GM19438 (cell line): ENCODE measurements at regions not wholly inside any gene's neighbourhood (a gene's known extent, or its start where the extent isn't known, plus 50 kb on each side); places are given as distances from the start of the nearest gene placed in this dataset.

Source experiments
- ATAC-seq: cut with Tn5 transposase; IDR thresholded peaks from one replicate; pipeline ENCODE4 v1.9.1; 2021; ENCODE audit warnings: low read depth; ENCODE audit not compliant: unreplicated experiment

DNA sequence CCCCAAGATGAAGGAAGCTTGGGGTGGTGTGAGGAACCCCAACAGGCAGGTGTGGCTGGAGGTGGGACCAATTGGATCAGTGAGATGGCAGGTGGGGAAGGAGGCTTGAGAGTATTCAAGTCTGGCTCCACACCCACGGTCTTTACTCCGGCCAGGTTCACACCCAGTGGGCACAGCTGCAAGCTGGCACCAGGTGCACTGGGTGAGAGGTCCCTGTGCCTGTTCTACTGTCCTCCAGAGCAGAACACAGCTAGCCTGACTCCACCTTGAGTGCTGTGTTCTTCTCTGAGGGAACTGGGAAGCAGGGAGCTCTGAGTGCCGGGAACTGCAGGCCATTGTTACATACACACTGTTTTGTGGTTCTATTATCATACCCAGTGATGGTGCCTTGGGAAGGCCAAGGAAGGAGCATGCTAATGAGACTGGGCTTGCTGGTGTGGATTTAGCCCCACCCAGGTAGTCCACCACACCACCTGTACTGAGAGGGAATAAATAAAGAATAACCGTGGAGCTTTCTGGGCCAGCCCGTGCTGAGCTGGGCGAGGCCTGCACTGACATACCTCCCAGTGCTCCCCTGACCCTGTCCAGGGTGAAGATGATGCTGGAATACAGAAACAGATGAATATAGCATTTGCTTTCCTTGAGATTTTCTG lies 93.4 kb downstream of the ABHD5 start:
- no peak for ATAC-seq

DNA sequence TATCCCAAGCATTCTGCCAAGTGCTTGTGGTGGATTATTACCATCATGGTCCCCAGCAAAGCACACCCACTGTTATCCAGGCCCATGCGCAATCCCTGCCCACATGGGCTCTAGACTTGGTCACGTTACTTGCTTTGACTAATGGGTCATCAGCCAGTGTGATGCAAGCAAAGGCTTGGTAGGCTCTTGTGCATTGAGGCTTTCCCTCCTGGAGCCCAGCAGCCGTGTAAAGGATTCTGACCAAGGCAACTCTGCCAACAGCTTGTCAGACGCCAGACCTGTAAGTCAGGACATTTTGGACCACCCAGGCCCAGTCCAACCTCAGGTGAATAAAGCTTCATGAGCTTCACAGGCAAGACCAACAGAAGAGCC lies 93.9 kb downstream of the ABHD5 start:
- ATAC-seq = no peak

DNA sequence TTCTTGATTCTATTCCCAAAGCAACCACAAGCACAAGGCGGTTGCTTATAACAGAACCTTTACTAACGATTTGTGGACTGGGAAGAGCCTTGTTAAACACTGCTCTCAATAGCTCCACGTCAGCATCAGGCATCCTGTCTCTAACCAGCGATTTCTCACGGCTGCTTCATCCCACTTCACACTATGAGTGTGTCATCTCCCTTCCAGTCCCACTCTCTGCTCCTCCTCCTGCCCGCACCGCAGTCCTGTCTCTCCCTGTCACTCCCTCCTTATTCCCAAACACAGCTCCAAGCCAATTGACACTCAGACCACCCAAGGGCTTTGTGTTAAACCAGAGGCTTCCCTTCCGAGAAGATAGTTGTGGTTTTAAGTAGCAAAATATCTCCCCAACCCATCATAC lies 94.8 kb downstream of the ABHD5 start:
- ATAC-seq = no peak

DNA sequence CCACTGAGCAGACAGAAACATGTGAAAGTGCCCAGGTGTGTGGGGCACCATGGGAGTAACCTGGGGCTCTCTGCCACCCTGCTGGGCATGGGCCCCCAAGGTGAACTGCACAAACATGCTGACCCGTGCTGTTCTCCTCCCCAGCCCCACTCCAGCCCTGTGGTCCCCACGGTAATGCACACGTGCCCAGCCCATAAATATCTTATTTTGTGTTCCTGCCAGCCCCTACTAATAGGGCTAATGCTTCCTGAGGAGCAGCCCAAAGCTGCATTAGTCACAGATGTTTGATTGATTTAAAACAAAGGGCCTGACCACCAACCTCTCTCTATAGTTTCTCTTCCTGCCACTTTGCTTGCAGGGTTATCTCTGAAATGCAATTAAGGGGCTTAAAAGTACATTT lies 95.4 kb downstream of the ABHD5 start:
- no peak for ATAC-seq

DNA sequence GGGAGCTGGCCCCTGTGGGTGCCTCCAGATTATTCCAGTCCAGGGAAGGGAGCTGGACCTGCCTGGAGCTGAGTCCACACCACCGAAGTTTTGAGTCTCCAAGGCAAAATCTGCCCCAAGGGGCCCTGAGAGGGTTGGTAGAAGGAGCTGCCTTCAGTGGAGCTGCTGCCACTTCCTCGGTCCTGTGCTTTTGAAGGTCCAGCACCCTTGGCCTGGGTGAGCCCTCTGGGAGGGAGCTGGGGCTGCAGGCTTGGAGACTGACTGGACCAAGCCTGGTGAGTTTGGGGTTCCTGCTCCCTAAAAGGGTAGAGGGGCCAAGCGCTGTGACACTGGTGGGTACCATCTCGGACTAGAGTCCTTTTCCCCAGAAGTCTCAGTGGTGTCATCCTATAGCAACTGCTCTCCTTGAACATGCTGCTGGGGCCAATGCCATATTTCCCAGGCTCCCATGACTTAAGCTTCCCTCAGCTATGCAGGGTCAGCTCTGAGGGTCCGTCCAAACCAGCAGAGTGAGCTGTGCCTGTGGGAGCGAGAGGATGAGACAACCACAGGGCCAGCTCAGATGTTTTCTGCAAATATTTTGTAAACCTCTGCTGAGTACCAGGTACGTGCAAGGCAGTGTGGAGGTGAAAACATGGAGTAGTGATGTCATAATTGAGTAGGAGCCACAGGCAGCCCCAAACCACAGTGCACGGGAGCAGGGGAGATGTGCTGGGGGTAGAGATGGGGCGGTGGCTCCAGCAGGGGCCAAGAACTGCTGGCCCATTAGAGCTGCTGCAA lies 96.0 kb downstream of the ABHD5 start:
- no peak for ATAC-seq

DNA sequence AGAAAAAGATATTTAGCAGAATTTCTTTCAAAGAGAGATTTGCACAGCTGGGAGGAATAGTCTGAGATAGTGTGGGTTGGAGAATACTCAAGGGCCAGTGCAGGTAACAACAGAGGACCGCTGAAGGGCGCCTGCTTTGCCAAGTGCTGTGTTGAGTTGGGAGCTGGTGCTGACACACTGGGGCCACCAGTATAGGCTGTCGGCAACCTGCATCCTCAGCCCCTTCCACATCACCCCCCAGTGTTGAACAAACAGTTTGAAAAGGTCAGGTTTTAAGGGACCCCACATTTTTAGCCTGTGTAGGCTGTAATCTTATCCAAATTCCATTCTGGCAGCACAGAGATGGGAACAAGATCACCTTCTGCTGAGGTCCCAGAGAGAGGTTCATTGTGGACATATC lies 96.6 kb downstream of the ABHD5 start:
- no peak for ATAC-seq

DNA sequence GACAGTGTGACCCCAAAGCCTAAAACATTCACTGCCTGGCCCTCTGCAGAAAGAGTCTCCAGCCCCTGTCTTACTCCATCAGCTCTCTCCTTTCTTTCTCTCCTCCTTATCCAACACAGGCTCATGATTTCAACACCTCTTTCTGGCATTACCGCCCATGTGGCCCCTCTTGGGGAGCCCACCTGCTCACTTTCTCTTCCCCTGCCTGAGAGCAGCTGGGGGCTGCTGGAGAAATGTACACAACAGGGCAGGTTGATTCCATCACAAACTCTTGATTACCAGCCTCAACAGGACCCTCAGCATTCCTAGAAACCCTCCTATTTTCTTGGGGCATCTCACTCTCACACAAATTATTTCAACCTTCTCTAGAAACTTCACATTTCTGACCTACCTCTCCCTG lies 98.3 kb downstream of the ABHD5 start:
- no peak for ATAC-seq

DNA sequence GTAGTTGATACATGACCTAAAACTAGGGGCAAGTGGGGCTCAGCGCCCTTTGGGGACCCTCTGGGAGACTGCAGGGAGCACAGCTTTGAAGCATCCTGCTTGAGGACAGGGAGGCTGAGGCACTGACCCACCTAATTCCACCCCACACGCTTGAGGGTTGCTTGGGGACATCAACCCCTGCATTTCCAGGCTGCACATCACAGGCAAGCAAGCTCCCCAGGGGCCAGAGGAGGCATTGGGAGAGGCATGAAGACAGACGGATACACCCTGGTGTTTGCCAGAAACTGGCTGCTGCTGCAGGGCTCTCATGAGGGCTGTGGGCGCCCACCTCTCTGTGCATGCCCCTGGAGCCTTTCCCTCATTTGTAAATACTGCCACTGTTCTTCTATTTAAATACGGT lies 99.3 kb downstream of the ABHD5 start:
- no peak for ATAC-seq

DNA sequence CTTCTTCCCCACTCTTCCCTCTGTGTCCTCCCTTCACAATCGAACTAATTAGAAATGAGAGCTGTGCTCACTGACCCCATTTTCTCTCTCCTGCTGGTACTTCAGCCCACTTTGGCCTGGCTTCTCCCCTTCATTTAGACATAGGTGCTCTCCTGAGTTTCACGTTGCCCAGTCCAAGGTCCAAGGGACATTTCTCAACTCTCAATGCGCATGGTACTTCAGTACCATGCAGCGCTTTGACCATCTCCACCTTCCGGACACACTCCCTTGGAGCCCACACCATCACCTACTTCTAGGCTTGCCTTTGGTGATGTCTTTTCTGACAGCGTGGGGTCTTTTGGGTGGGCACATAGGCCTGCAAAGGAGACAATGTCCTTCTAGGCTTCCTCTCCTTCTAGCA lies 99.7 kb downstream of the ABHD5 start:
- no peak for ATAC-seq

DNA sequence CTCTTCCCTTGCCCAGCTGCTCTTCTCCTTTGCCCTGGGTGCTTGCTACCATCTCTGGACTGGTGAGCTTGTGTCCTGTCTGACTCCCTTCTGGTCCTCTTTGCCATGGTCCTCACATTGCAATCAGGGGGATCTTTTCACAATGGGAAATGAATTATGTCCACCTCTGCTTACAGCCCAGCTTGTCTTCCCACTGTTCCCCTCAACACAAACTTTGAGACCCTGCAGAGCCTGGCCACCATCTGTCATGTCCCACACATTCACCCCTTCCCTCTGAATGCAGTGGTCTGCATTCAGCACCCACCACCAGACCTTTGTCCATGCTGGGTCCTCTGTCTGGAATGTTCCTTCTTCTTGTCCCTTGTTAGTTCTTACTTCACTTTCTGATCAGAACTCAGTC lies 100.5 kb downstream of the ABHD5 start:
- no peak for ATAC-seq

DNA sequence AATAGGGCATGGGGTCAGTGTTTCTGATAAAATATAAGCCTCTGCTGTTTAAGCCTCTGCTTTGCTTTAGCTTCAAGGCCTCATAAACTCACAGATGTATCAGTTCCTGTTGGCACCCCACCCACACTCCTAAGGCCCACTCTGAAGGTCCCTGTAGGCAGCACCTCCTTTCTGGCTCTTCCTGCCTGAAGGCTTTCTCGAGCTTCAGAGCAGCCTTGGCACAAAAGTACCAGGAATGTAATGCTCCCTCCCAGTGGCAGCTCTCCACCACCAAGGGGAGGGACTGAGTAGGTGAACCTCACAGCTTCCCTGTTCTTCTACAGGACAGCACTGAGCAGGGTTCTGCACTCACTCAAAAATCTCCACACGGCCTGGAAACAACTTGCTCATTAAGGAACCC lies 102.2 kb downstream of the ABHD5 start:
- ATAC-seq = no peak

DNA sequence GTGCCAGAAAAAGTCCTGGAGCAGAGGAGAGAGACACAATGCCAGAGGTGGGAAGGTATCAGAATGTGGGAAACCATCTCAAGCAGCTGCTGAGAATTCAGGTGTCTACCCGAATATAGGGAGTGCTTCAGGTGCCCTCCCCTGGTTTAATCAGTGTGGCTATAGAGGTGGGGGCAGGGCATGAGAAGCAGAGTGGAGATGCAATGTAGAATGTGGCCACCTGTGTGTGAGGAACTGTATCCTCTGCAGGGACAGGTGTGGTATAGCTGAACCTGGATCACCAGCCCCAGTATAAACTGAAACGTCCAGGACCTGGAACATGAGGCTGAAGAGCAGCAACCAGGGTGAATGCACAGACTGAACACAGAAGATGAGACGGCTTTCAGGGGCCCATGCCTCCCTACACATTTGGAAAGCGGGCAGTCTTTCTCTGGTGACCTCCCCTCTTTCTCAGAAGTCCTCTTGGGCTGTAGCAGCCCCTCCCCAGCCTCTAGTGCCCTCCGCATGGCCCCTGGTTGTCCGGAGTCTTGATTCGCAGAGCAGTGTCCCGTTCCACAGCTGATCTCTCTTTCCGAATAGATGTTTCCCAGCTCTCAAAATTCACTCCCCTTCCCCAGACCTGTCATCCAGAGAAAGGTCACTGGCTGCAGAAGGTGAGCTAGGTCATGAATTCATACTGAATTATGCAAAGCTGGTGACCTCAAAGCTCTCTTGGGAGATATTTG lies 103.1 kb downstream of the ABHD5 start:
- no peak for ATAC-seq

DNA sequence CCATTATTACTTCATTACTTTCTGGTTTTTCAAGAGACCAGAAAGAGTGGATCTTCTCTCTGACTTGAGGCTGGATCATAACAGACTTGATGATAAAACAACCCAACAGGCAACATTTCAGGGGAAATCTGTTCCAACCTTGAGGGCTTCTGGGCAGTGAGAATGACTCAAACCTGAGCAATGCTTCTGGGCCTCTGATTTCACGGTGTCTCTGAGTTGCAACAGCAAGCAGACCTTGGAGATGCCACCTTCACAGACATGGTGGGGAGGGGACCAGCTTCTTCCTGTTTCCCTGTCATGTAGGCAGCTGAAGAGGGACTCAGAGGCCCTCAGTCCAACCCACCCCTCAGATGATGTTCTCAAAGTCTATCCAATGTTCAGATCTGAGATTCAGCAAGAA lies 104.0 kb downstream of the ABHD5 start:
- no peak for ATAC-seq

DNA sequence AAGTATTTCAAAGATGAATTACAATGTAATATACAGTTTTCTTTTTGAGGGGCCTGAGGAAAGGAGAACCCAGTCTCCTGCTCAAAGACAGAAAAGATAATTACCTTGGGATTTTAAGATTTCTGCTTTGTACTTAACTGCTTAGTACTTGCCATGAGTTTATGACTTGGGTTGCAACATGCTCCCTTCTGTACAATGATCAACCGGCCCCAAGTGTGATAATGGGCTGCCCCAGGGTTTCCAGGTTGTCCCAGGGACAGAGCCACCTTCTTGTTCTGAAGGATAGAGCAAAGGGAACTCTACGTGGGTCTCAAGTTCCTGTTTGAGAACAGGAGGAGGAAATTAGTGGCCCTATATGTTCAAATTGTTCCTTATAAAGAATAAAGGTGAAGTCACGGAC lies 104.8 kb downstream of the ABHD5 start:
- ATAC-seq = no peak

DNA sequence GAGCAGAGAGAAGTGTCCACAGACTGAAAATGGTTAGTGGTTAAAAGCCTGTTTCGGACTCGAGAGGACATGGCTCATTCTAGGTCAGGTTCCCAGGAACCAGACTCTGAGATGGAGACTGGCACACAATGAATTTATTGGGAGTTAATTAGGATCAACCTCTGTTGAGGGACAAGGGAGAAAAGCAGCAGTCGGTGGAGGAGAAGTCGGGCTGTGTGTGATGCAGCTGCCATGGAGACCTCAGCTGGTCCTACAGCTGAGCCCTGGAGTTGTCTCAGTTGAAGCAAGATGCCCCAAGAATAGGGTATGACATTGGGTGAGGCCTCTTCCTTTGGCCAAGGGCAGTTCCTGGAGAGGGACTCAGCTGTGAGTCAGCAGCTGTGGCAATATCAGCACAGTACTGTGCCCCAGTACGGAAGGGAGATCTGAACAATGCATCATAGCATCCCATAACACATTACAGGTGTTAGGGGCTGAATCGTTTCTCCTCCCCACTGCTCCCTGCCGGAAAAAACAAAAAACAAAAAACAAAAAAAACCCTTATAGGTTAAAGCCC lies 105.4 kb downstream of the ABHD5 start:
- no peak for ATAC-seq

DNA sequence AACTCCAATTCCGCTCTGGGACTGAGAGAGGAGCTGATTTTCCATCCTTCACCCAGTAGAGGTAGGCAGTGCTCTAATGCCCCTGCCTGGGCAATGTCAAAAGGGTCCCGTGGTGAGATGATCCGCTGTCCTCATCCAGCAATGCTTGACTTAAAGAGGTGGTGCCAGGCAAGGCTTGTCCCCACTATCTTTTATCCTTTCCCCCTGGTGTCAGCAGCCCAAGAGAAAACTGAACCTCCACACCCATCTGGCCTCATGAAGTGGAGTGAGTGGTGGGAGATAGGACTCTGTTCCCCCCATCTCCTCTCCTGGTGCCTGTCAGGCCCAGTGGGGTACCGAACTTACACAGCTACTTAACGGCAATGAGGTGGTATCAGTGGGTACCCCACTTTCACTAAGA lies 107.1 kb downstream of the ABHD5 start:
- no peak for ATAC-seq

DNA sequence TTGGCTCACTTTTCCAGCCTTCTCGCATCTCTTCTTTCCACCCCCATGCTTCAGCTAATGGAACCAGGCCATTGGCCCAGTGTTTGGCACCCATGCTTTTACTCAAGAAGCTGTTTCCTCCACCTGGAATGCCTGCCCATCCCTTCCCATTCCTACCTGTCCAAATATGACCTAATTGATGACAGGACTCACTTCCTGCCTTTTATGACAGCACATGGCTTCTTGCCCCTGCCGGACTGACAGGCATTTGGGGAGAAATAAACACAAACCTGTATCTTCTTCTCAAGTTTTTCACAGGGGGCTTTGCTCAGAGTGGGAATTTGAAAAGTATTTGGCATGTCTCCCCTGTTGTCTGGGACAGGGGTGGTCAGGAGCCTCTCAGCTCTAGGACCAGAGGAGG lies 120.1 kb downstream of the ABHD5 start:
- ATAC-seq = no peak

DNA sequence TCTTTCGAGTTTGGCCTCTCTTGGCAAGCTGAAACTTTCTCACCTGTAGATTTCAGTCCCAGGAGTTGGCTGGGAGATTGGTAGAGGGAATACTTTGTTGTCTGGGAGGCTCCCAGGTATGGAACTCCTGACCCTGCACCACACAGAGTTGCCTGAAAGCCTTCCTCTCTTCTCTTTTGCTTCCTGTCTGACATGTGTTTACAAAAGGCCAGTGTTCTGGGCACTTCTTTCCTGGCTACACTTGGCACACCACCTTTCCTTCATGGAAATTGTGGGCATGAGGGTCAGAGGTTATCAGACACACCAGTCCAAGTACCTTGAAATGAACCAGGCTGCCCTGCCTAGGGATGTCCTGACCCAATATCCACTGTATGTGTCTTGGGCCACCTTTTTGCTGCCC lies 123.7 kb downstream of the ABHD5 start:
- ATAC-seq = no peak

DNA sequence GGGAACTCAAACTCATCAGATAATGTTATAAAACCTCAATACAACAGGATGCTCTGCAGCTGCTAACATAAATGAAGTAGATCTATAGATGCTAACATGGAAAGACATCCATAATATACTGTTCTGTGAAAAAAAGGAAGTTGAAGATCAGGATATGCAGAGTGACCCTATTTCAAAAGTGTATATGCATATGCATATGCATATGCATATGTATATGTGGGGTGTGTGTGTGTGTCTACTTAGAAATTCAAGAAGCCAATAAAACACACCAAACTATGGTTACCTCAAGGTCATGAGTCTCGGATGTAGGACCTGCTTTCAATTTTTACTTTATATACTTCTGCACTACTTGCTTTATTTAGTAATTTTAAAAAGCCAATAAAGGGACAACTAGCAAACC lies 125.6 kb downstream of the ABHD5 start:
- ATAC-seq = no peak

DNA sequence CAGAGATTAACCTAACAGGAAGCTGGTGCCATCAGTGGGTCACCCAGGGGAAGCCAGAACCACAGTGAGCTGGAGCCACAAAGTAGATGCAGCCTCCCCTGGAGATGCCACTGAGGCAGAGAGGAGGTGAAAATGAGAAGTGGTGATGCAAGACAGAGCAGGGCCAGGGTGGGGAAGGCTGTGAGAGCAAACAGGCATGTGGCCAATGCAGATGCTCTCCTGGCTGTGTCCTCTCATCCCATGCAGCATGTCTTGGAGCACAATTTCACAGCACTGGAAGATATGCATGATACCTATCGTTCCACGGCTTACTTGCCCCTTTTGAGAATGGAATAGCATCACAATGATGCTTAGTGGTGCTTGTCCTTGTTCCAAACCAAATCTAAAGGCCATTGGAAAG lies 126.3 kb downstream of the ABHD5 start:
- no peak for ATAC-seq

DNA sequence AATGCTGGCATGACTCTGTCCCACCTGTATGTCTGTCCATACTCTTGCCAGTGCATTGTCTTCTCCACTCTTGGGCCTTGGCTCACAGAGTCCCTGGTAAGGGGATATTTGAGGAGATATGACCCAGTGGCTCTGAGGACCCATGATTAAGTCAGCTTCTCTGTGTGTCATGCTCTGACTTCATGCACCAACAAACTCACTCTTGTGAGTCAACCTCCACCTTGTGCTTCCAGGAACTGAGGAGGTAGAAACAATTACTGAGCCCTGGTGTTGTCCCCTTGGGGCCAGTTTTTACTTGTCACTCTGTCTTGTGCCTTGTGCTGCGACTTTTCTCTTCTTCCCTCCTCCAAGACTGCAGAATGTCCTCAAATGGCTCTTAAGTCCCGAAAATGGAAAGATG lies 127.1 kb downstream of the ABHD5 start:
- no peak for ATAC-seq

DNA sequence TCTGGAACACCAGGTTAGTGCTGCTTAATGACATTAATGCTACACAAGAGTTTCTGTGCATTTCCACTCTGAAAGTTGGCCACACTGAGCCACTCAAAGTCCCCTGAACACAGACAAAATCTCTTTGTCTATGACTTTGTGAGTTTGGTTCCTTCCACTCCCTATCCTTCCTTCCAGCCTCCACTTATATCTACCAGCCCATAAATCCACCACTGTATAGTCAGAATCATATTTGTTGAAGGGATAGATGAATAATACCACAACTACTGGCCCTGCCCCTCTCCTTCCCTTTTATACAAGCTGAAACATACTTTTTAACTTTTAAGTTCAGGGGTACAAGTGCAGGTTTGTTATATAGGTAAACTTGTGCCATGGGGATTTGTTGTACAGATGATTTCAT lies 127.5 kb downstream of the ABHD5 start:
- no peak for ATAC-seq
